Activated CD8-positive, alpha-beta memory T cell treated with anti-CD3 and anti-CD28 coated beads, Interleukin-2, amount 50 U/mL, for 24 hours (primary cell): ENCODE measurements at regions not wholly inside any gene's neighbourhood (a gene's known extent, or its start where the extent isn't known, plus 50 kb on each side); places are given as distances from the start of the nearest gene placed in this dataset.

Experiments used
- DNase-seq: peaks from one replicate; pipeline ENCODE4 v3.0.0-alpha.2; 2020; ENCODE audit errors: extremely low read depth

GRCh38 chr7:12127455-12127854 is 83.6 kb upstream of the TMEM106B start:
- DNase-seq = no peak

GRCh38 chr7:12130609-12131008 is 80.5 kb upstream of the TMEM106B start:
- no peak for DNase-seq

- DNase-seq = no peak
These were observed 80.0 kb upstream of the TMEM106B start for GRCh38 chr7:12131122-12131521.

GRCh38 chr7:12133865-12134264 is 77.2 kb upstream of the TMEM106B start:
- DNase-seq = no peak

GRCh38 chr7:12136523-12136922 is 74.6 kb upstream of the TMEM106B start:
- DNase-seq = no peak

- no peak for DNase-seq
These were observed 73.8 kb upstream of the TMEM106B start for GRCh38 chr7:12137283-12137682.

- no peak for DNase-seq
These were observed 72.7 kb upstream of the TMEM106B start for GRCh38 chr7:12138421-12138820.

GRCh38 chr7:12139416-12139815 is 71.7 kb upstream of the TMEM106B start:
- no peak for DNase-seq

- DNase-seq = no peak
These were observed 64.3 kb upstream of the TMEM106B start for GRCh38 chr7:12146813-12147212.

GRCh38 chr7:12152196-12152918 is 58.7 kb upstream of the TMEM106B start:
- DNase-seq = no peak

GRCh38 chr7:12154119-12154518 is 57.0 kb upstream of the TMEM106B start:
- DNase-seq = no peak

- no peak for DNase-seq
These were observed 53.6 kb upstream of the TMEM106B start for GRCh38 chr7:12157517-12157916.

GRCh38 chr7:12158334-12159060 is 52.6 kb upstream of the TMEM106B start:
- DNase-seq = no peak

- DNase-seq = no peak
These were observed 49.9 kb upstream of the TMEM106B start for GRCh38 chr7:12161146-12161545.
